RKO (cell line): ENCODE measurements at regions not wholly inside any gene's neighbourhood (a gene's known extent, or its start where the extent isn't known, plus 50 kb on each side); places are given as distances from the start of the nearest gene placed in this dataset.

ENCODE experiments used
- DNase-seq: peaks from one replicate; pipeline ENCODE4 v3.0.0-alpha.2; 2016; ENCODE audit warnings: low spot score

GRCh38 chr4:163871078-163871477, 376.6 kb downstream of the TMA16 start:
- no peak for DNase-seq

GRCh38 chr4:163875327-163875726, 380.8 kb downstream of the TMA16 start:
- no peak for DNase-seq

GRCh38 chr4:163878336-163879121, 384.0 kb downstream of the TMA16 start:
- no peak for DNase-seq

- no peak for DNase-seq
Measured at GRCh38 chr4:163892417-163892816, 397.9 kb downstream of the TMA16 start.

GRCh38 chr4:163895378-163896005, 401.0 kb downstream of the TMA16 start:
- DNase-seq = no peak

GRCh38 chr4:163901319-163901718, 406.8 kb downstream of the TMA16 start:
- DNase-seq = no peak

GRCh38 chr4:163902417-163902816, 407.9 kb downstream of the TMA16 start:
- no peak for DNase-seq

- no peak for DNase-seq
Measured at GRCh38 chr4:163911891-163912290, 417.4 kb downstream of the TMA16 start.

- DNase-seq = no peak
Measured at GRCh38 chr4:163913571-163913970, 419.1 kb downstream of the TMA16 start.

GRCh38 chr4:163915896-163916295, 421.4 kb downstream of the TMA16 start:
- no peak for DNase-seq

- no peak for DNase-seq
Measured at GRCh38 chr4:163920426-163920825, 425.9 kb downstream of the TMA16 start.

- DNase-seq = no peak
Measured at GRCh38 chr4:163922302-163922701, 427.8 kb downstream of the TMA16 start.

- DNase-seq = no peak
Measured at GRCh38 chr4:163923092-163923491, 428.6 kb downstream of the TMA16 start.

- no peak for DNase-seq
Measured at GRCh38 chr4:163930086-163930485, 435.6 kb downstream of the TMA16 start.

GRCh38 chr4:163932504-163932903, 438.0 kb downstream of the TMA16 start:
- DNase-seq = no peak

GRCh38 chr4:163939597-163939996, 445.1 kb downstream of the TMA16 start:
- DNase-seq = no peak

GRCh38 chr4:163941221-163941905, 446.9 kb downstream of the TMA16 start:
- no peak for DNase-seq

- no peak for DNase-seq
Measured at GRCh38 chr4:163948920-163949455, 454.5 kb downstream of the TMA16 start.

- no peak for DNase-seq
Measured at GRCh38 chr4:163949976-163950601, 455.6 kb downstream of the TMA16 start.

- no peak for DNase-seq
Measured at GRCh38 chr4:163955288-163955687, 460.8 kb downstream of the TMA16 start.

- no peak for DNase-seq
Measured at GRCh38 chr4:163958751-163959150, 464.3 kb downstream of the TMA16 start.

GRCh38 chr4:163959932-163960331, 465.4 kb downstream of the TMA16 start:
- DNase-seq = no peak
